Mesenchymal stem cell (in vitro differentiated cells and primary cell): ENCODE measurements at regions not wholly inside any gene's neighbourhood (a gene's known extent, or its start where the extent isn't known, plus 50 kb on each side); places are given as distances from the start of the nearest gene placed in this dataset.

Source experiments
- DNase-seq: peaks from one replicate; pipeline ENCODE4 v3.0.0-alpha.2; 2013
- H2AFZ ChIP-seq: one replicate; pipeline ENCODE4 v1.6.1; 2013; ENCODE audit warnings: low read depth, mild to moderate bottlenecking, control low read depth, inconsistent platforms, low read length, moderate library complexity
- H2AK5ac ChIP-seq: 2 replicates; pipeline ENCODE4 v1.6.1; 2013; ENCODE audit warnings: low read length, moderate library complexity, mild to moderate bottlenecking, inconsistent platforms; ENCODE audit not compliant: severe bottlenecking
- H2BK120ac ChIP-seq: one replicate; pipeline ENCODE4 v1.6.1; 2013; ENCODE audit warnings: low read depth, mild to moderate bottlenecking, inconsistent platforms, low read length, moderate library complexity
- H2BK12ac ChIP-seq, 2 experiments: one replicate each; pipeline ENCODE4 v1.6.1; 2013; ENCODE audit warnings: inconsistent platforms in 2 of 2, low read length in 2 of 2, mild to moderate bottlenecking in 2 of 2, moderate library complexity in 2 of 2, control low read depth in 1 of 2
- H2BK15ac ChIP-seq: one replicate; pipeline ENCODE4 v1.6.1; 2013; ENCODE audit warnings: mild to moderate bottlenecking, low read depth, inconsistent platforms; ENCODE audit not compliant: poor library complexity, severe bottlenecking
- H2BK5ac ChIP-seq: 2 replicates; pipeline ENCODE4 v1.6.1; 2013; ENCODE audit warnings: low read depth, mild to moderate bottlenecking, low read length, control low read depth, inconsistent platforms; ENCODE audit not compliant: poor library complexity, severe bottlenecking
- H3K14ac ChIP-seq, 2 experiments: one replicate each; pipeline ENCODE4 v1.6.1; 2013; ENCODE audit warnings: inconsistent platforms in 2 of 2, low read length in 2 of 2, control low read depth in 1 of 2, mild to moderate bottlenecking in 1 of 2, moderate library complexity in 1 of 2
- H3K18ac ChIP-seq, 2 experiments: one replicate each; pipeline ENCODE4 v1.6.1; 2013; ENCODE audit warnings: inconsistent platforms in 2 of 2, low read length in 2 of 2, control low read depth in 1 of 2, low read depth in 1 of 2, mild to moderate bottlenecking in 1 of 2
- H3K23ac ChIP-seq, 2 experiments: one replicate each; pipeline ENCODE4 v1.6.1; 2013; ENCODE audit warnings: inconsistent platforms in 2 of 2, low read length in 2 of 2, mild to moderate bottlenecking in 2 of 2, moderate library complexity in 2 of 2, control low read depth in 1 of 2
- H3K27ac ChIP-seq: 2 replicates; pipeline ENCODE4 v1.5.1; 2013; ENCODE audit warnings: mild to moderate bottlenecking, moderate library complexity, low read length, control low read depth, inconsistent platforms; ENCODE audit not compliant: poor library complexity, severe bottlenecking
- H3K27me3 ChIP-seq, 2 experiments: 2 replicates each; pipeline versions ENCODE4 v1.6.1 to v1.7.0; 2013; ENCODE audit warnings: low read length in 2 of 2, mild to moderate bottlenecking in 2 of 2, moderate library complexity in 2 of 2, control low read depth in 1 of 2, inconsistent platforms in 1 of 2; ENCODE audit not compliant: control insufficient read depth in 1 of 2, insufficient read depth in 1 of 2
- H3K36me3 ChIP-seq, 2 experiments: 2 replicates each; pipeline versions ENCODE4 v1.6.1 to v1.7.0; 2013; ENCODE audit warnings: low read length in 2 of 2, control low read depth in 1 of 2, inconsistent platforms in 1 of 2, low read depth in 1 of 2, mild to moderate bottlenecking in 1 of 2; ENCODE audit not compliant: insufficient read depth in 2 of 2, control insufficient read depth in 1 of 2
- H3K4ac ChIP-seq, 2 experiments: one replicate each; pipeline ENCODE4 v1.6.1; 2013; ENCODE audit warnings: inconsistent platforms in 2 of 2, low read length in 2 of 2, mild to moderate bottlenecking in 2 of 2, moderate library complexity in 2 of 2, control low read depth in 1 of 2, low read depth in 1 of 2
- H3K4me1 ChIP-seq: 2 replicates; pipeline ENCODE4 v1.6.1; 2013; ENCODE audit warnings: low read depth, low read length, control low read depth; ENCODE audit not compliant: control insufficient read depth, insufficient read depth
- H3K4me2 ChIP-seq: 2 replicates; pipeline ENCODE4 v1.6.1; 2013; ENCODE audit warnings: low read length, mild to moderate bottlenecking, inconsistent platforms; ENCODE audit not compliant: poor library complexity, severe bottlenecking
- H3K4me3 ChIP-seq, 2 experiments: 2 replicates each; pipeline versions ENCODE4 v1.5.1 to v1.7.0; 2013; ENCODE audit warnings: low read length in 2 of 2, mild to moderate bottlenecking in 2 of 2, control low read depth in 1 of 2, low read depth in 1 of 2; ENCODE audit not compliant: insufficient read depth in 1 of 2
- H3K79me1 ChIP-seq: replicated peaks from 2 replicates; pipeline ENCODE4 v1.6.1; 2013; ENCODE audit warnings: mild to moderate bottlenecking, control low read depth, low read length, inconsistent platforms; ENCODE audit not compliant: poor library complexity, severe bottlenecking
- H3K9ac ChIP-seq: 2 replicates; pipeline ENCODE4 v1.7.0; 2013; ENCODE audit warnings: mild to moderate bottlenecking, low read length, moderate library complexity
- H3K9me3 ChIP-seq: 2 replicates; pipeline ENCODE4 v1.7.0; 2013; ENCODE audit warnings: mild to moderate bottlenecking, low read length; ENCODE audit not compliant: control insufficient read depth
- H4K8ac ChIP-seq: one replicate; pipeline ENCODE4 v1.6.1; 2013; ENCODE audit warnings: inconsistent platforms, mild to moderate bottlenecking, low read length, moderate library complexity
- H4K91ac ChIP-seq: one replicate; pipeline ENCODE4 v1.6.1; 2013; ENCODE audit warnings: mild to moderate bottlenecking, low read length, inconsistent platforms
- WGBS: methylation state at CpG from one replicate; pipeline ENCODE4 v1.1.7; 2013; ENCODE audit warnings: mixed read lengths; 5-methylcytosine and 5-hydroxymethylcytosine counted together

GRCh38 chr20:12894089-12894488, 114.7 kb upstream of the SPTLC3 start:
- no peak overlapping the region for H2BK12ac ChIP-seq
- no peak overlapping the region for H2BK5ac ChIP-seq
- H2BK120ac ChIP-seq, result no peak overlapping the region
- no peak overlapping the region for H3K27ac ChIP-seq
- H2BK15ac ChIP-seq, result no peak overlapping the region
- H3K4me1 ChIP-seq, result no peaks in the 10 kb centered on the region
- no peak overlapping the region for H2AFZ ChIP-seq
- H3K23ac ChIP-seq, result no peak overlapping the region
- no peak overlapping the region for H4K91ac ChIP-seq
- H3K4me3 ChIP-seq, result no peak overlapping the region
- no peak overlapping the region for H3K4ac ChIP-seq
- no peak overlapping the region for H4K8ac ChIP-seq
- no peak overlapping the region for H3K18ac ChIP-seq
- no peaks in the 10 kb centered on the region for H3K9me3 ChIP-seq
- no peak overlapping the region for H2AK5ac ChIP-seq
- H3K14ac ChIP-seq, result no peak overlapping the region
- no peaks in the 10 kb centered on the region for H3K36me3 ChIP-seq
- DNase-seq, result no peak
- 95% methylated on average over 5 of the region's 7 CpGs for WGBS
- H3K9ac ChIP-seq, result no peak overlapping the region
- no peak overlapping the region for H3K4me2 ChIP-seq
- H3K27me3 ChIP-seq, result peaks cover 17 to 20% of the 10 kb centered on the region in 2 experiments
- no peaks in the 10 kb centered on the region for H3K79me1 ChIP-seq

GRCh38 chr20:12896180-12896579, 112.6 kb upstream of the SPTLC3 start:
- WGBS, result 95% methylated on average over 2 of the region's 2 CpGs
- no peak for DNase-seq
- Histone ChIP-seq H3K27me3 (peaks cover 17 to 19% of the 10 kb centered on the region in 2 experiments), H3K14ac (no peak overlapping the region), H3K9me3 (no peaks in the 10 kb centered on the region), H4K8ac (no peak overlapping the region), H3K36me3 (no peaks in the 10 kb centered on the region), H3K4me2 (no peak overlapping the region), H3K27ac (no peak overlapping the region), H2BK12ac (no peak overlapping the region), H4K91ac (no peak overlapping the region), H3K79me1 (no peaks in the 10 kb centered on the region), H2BK120ac (no peak overlapping the region), H3K4me3 (no peak overlapping the region), H3K4me1 (no peaks in the 10 kb centered on the region), H3K23ac (no peak overlapping the region), H2BK5ac (no peak overlapping the region), H2BK15ac (no peak overlapping the region), H3K18ac (no peak overlapping the region), H3K4ac (no peak overlapping the region), H3K9ac (no peak overlapping the region), H2AK5ac (no peak overlapping the region), H2AFZ (no peak overlapping the region)

GRCh38 chr20:12902992-12903391, 105.8 kb upstream of the SPTLC3 start:
- Histone ChIP-seq H3K9ac (no peak overlapping the region), H3K14ac (no peak overlapping the region), H3K9me3 (no peaks in the 10 kb centered on the region), H3K36me3 (no peaks in the 10 kb centered on the region), H3K4me3 (no peak overlapping the region), H2AFZ (no peak overlapping the region), H2BK12ac (no peak overlapping the region), H3K79me1 (no peaks in the 10 kb centered on the region), H2BK5ac (no peak overlapping the region), H3K27me3 (peaks cover 0 to 5% of the 10 kb centered on the region in 2 experiments), H3K4me2 (no peak overlapping the region), H3K27ac (no peak overlapping the region), H4K91ac (no peak overlapping the region), H2AK5ac (no peak overlapping the region), H2BK15ac (no peak overlapping the region), H2BK120ac (no peak overlapping the region), H4K8ac (no peak overlapping the region), H3K18ac (no peak overlapping the region), H3K23ac (no peak overlapping the region), H3K4me1 (no peaks in the 10 kb centered on the region), H3K4ac (no peak overlapping the region)
- no peak for DNase-seq
- 97% methylated on average over 3 of the region's 4 CpGs for WGBS

GRCh38 chr20:12906361-12906760, 102.4 kb upstream of the SPTLC3 start:
- Histone ChIP-seq H2BK5ac (no peak overlapping the region), H3K9ac (no peak overlapping the region), H3K27me3 (no peaks in the 10 kb centered on the region), H2AFZ (no peak overlapping the region), H3K4me2 (no peak overlapping the region), H4K8ac (no peak overlapping the region), H3K4me3 (no peak overlapping the region), H3K79me1 (no peaks in the 10 kb centered on the region), H2BK12ac (no peak overlapping the region), H2BK120ac (no peak overlapping the region), H3K23ac (no peak overlapping the region), H3K4ac (no peak overlapping the region), H3K4me1 (no peaks in the 10 kb centered on the region), H2BK15ac (no peak overlapping the region), H4K91ac (no peak overlapping the region), H3K27ac (no peak overlapping the region), H3K14ac (no peak overlapping the region), H3K18ac (peak overlapping the region in 1 of 2 experiments; percentile 12), H3K9me3 (no peaks in the 10 kb centered on the region), H3K36me3 (no peaks in the 10 kb centered on the region), H2AK5ac (no peak overlapping the region)
- 96% methylated on average over 2 of the region's 2 CpGs for WGBS
- DNase-seq, result no peak
